GM18867 (cell line): ENCODE measurements at regions not wholly inside any gene's neighbourhood (a gene's known extent, or its start where the extent isn't known, plus 50 kb on each side); places are given as distances from the start of the nearest gene placed in this dataset.

ENCODE experiments used
- ATAC-seq: cut with Tn5 transposase; IDR thresholded peaks from one replicate; pipeline ENCODE4 v1.9.1; 2021; ENCODE audit warnings: mild to moderate bottlenecking, moderate library complexity; ENCODE audit not compliant: unreplicated experiment

- ATAC-seq, result no peak
These were observed 736.9 kb upstream of the ADAMTS5 start for GRCh38 chr21:27703791-27704190.

GRCh38 chr21:27700974-27701614 is 734.2 kb upstream of the ADAMTS5 start:
- peak; percentile 79 for ATAC-seq

- ATAC-seq, result no peak
These were observed 728.4 kb upstream of the ADAMTS5 start for GRCh38 chr21:27695246-27695645.

- no peak for ATAC-seq
These were observed 727.8 kb upstream of the ADAMTS5 start for GRCh38 chr21:27694667-27695066.

GRCh38 chr21:27693376-27693775 is 726.5 kb upstream of the ADAMTS5 start:
- ATAC-seq, result no peak

- ATAC-seq, result no peak
These were observed 724.6 kb upstream of the ADAMTS5 start for GRCh38 chr21:27691516-27691915.

- ATAC-seq, result no peak
These were observed 724.1 kb upstream of the ADAMTS5 start for GRCh38 chr21:27691006-27691405.

- no peak for ATAC-seq
These were observed 723.5 kb upstream of the ADAMTS5 start for GRCh38 chr21:27690426-27690825.

- ATAC-seq, result no peak
These were observed 721.9 kb upstream of the ADAMTS5 start for GRCh38 chr21:27688773-27689172.

GRCh38 chr21:27683292-27683691 is 716.4 kb upstream of the ADAMTS5 start:
- no peak for ATAC-seq

- ATAC-seq, result no peak
These were observed 715.0 kb upstream of the ADAMTS5 start for GRCh38 chr21:27681841-27682240.

- ATAC-seq, result no peak
These were observed 714.1 kb upstream of the ADAMTS5 start for GRCh38 chr21:27681038-27681437.

- no peak for ATAC-seq
These were observed 713.3 kb upstream of the ADAMTS5 start for GRCh38 chr21:27680181-27680580.

- no peak for ATAC-seq
These were observed 711.6 kb upstream of the ADAMTS5 start for GRCh38 chr21:27678511-27678910.

GRCh38 chr21:27677546-27677945 is 710.7 kb upstream of the ADAMTS5 start:
- no peak for ATAC-seq

- ATAC-seq, result no peak
These were observed 708.4 kb upstream of the ADAMTS5 start for GRCh38 chr21:27675306-27675705.

- no peak for ATAC-seq
These were observed 707.2 kb upstream of the ADAMTS5 start for GRCh38 chr21:27674041-27674615.

GRCh38 chr21:27673581-27673980 is 706.7 kb upstream of the ADAMTS5 start:
- ATAC-seq, result no peak

GRCh38 chr21:27671207-27671606 is 704.3 kb upstream of the ADAMTS5 start:
- ATAC-seq, result no peak

GRCh38 chr21:27653481-27653880 is 686.6 kb upstream of the ADAMTS5 start:
- no peak for ATAC-seq

- ATAC-seq, result no peak
These were observed 682.9 kb upstream of the ADAMTS5 start for GRCh38 chr21:27649762-27650161.

GRCh38 chr21:27649323-27649722 is 682.4 kb upstream of the ADAMTS5 start:
- no peak for ATAC-seq

- no peak for ATAC-seq
These were observed 681.7 kb upstream of the ADAMTS5 start for GRCh38 chr21:27648560-27648959.
